ENCODE measurements at regions not wholly inside any gene's neighbourhood (a gene's known extent, or its start where the extent isn't known, plus 50 kb on each side); places are given as distances from the start of the nearest gene placed in this dataset.
A peak's percentile ranks its signal among the peaks of the same experiment; 100 is the strongest.

- H3K36me3 Mint-ChIP-seq, result no peaks in the 10 kb centered on the region
- Histone ChIP-seq H3K9me3 (ENCODE audit: control insufficient read depth, insufficient read depth, low read length) (no peaks in the 10 kb centered on the region), H3K4me1 (ENCODE audit: control insufficient read depth, insufficient read depth, low read length) (peaks cover 7% of the 10 kb centered on the region), H3K36me3 (ENCODE audit: control insufficient read depth, insufficient read depth, low read length) (peaks cover 12% of the 10 kb centered on the region), H3K27ac (ENCODE audit: low read length) (no peak overlapping the region), H3K4me3 (ENCODE audit: low read length) (no peak overlapping the region), H3K27me3 (ENCODE audit: control insufficient read depth, insufficient read depth, low read length) (no peaks in the 10 kb centered on the region)
- intact Hi-C loops (cut with micrococcal nuclease), result loop anchor here (5.0 kb wide), 1 partner anchor 72 kb away; the partner anchor contains the start of gene RYBP
- H3K9me3 Mint-ChIP-seq, result no peaks in the 10 kb centered on the region
- peak overlapping the region; percentile 34 to 54 for H3K27ac Mint-ChIP-seq
- DNase-seq, result peak in 1 of 2 donors; percentile 41
- TF ChIP-seq CTCF (IDR thresholded peaks at IDR 0.05), result no peak
- peak; percentile 65 to 86 (median 78) for ATAC-seq
- no peaks in the 10 kb centered on the region for H3K27me3 Mint-ChIP-seq (ENCODE audit: low read depth in 2 of 2)
- peaks cover 41 to 43% of the 10 kb centered on the region in 2 donors for H3K4me1 Mint-ChIP-seq
- H3K4me3 Mint-ChIP-seq, result peak overlapping the region; percentile 59
- 45% methylated on average over 10 of the region's 10 CpGs for WGBS (ENCODE audit: insufficient coverage)
Measured at GRCh38 chr3:72375237-72376076, 472.8 kb downstream of the SHQ1 start.

- no peak overlapping the region for H3K4me3 ChIP-seq (ENCODE audit: low read length)
- peaks cover 10% of the 10 kb centered on the region for H3K36me3 ChIP-seq (ENCODE audit: control insufficient read depth, insufficient read depth, low read length)
- no peaks in the 10 kb centered on the region for H3K27me3 ChIP-seq (ENCODE audit: control insufficient read depth, insufficient read depth, low read length)
- no peaks in the 10 kb centered on the region for H3K27me3 Mint-ChIP-seq (ENCODE audit: low read depth in 2 of 2)
- no peaks in the 10 kb centered on the region for H3K9me3 ChIP-seq (ENCODE audit: control insufficient read depth, insufficient read depth, low read length)
- no peak overlapping the region for H3K4me3 Mint-ChIP-seq
- peaks cover 6% of the 10 kb centered on the region for H3K4me1 ChIP-seq (ENCODE audit: control insufficient read depth, insufficient read depth, low read length)
- ATAC-seq (no peak), DNase-seq (no peak)
- WGBS (ENCODE audit: insufficient coverage), result 98% methylated on average over 8 of the region's 8 CpGs
- no peak overlapping the region for H3K27ac ChIP-seq (ENCODE audit: low read length)
- TF ChIP-seq CTCF (IDR thresholded peaks at IDR 0.05), result no peak
- H3K36me3 Mint-ChIP-seq, result no peaks in the 10 kb centered on the region
- H3K4me1 Mint-ChIP-seq, result peaks cover 20% of the 10 kb centered on the region in 2 donors
- H3K27ac Mint-ChIP-seq, result no peak overlapping the region
- no peaks in the 10 kb centered on the region for H3K9me3 Mint-ChIP-seq
- intact Hi-C loops (cut with micrococcal nuclease), result no loop called here
Measured at GRCh38 chr3:72373139-72373538, 475.1 kb downstream of the SHQ1 start.

- DNase-seq (no peak), ATAC-seq (no peak)
- no peaks in the 10 kb centered on the region for H3K27me3 Mint-ChIP-seq (ENCODE audit: low read depth in 2 of 2)
- Histone ChIP-seq H3K36me3 (ENCODE audit: control insufficient read depth, insufficient read depth, low read length) (peaks cover 4% of the 10 kb centered on the region), H3K4me3 (ENCODE audit: low read length) (no peak overlapping the region), H3K9me3 (ENCODE audit: control insufficient read depth, insufficient read depth, low read length) (no peaks in the 10 kb centered on the region), H3K4me1 (ENCODE audit: control insufficient read depth, insufficient read depth, low read length) (peaks cover 6% of the 10 kb centered on the region), H3K27ac (ENCODE audit: low read length) (no peak overlapping the region), H3K27me3 (ENCODE audit: control insufficient read depth, insufficient read depth, low read length) (no peaks in the 10 kb centered on the region)
- H3K36me3 Mint-ChIP-seq, result no peaks in the 10 kb centered on the region
- no peak overlapping the region for H3K4me3 Mint-ChIP-seq
- TF ChIP-seq CTCF (IDR thresholded peaks at IDR 0.05), result no peak
- intact Hi-C loops (cut with micrococcal nuclease), result no loop called here
- H3K27ac Mint-ChIP-seq, result no peak overlapping the region
- no peaks in the 10 kb centered on the region for H3K9me3 Mint-ChIP-seq
- H3K4me1 Mint-ChIP-seq, result peaks cover 20% of the 10 kb centered on the region in 2 donors
- WGBS (ENCODE audit: insufficient coverage), result 94% methylated on average over 3 of the region's 3 CpGs
Measured at GRCh38 chr3:72372161-72372560, 476.1 kb downstream of the SHQ1 start.
